Caki2 (cell line): ENCODE measurements at regions not wholly inside any gene's neighbourhood (a gene's known extent, or its start where the extent isn't known, plus 50 kb on each side); places are given as distances from the start of the nearest gene placed in this dataset.
"Not testable (repeated sequence)": the region's sequence is repeated elsewhere in the genome, so short reads cannot be mapped to it uniquely, and the experiment has no call there.

ENCODE experiments used
- DNase-seq: peaks from one replicate; pipeline ENCODE4 v3.0.0-alpha.2; 2015; ENCODE audit warnings: low read depth
- in situ Hi-C: cut with HindIII; loops from 2 replicates; pipeline ENCODE4 v1.10.0; 2016; ENCODE audit warnings: low sequenced_read_pairs, low pct_unique_long_range_greater_than_20kb, mixed read lengths

GRCh38 chr17:77628035-77628434, 330.5 kb upstream of the TNRC6C start:
- no peak for DNase-seq
- in situ Hi-C loops: no loop called here

DNA sequence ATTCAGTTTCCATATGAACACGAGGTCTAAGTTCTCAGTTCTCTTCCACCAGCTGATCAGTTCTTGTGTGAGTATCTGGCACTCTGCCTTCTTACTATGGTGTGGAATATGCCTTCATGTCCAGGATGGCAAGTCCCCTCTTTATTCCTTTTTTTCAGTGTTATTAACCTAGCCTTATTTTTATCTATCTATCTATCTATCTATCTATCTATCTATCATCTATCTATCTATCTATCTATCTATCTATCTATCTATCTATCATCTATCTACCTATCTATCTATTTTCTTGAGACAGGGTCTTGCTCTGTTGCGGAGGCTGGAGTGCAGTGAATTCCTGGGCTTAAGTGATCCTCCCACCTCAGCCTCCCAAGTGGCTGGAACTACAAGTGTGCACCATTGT, 329.2 kb upstream of the TNRC6C start:
- in situ Hi-C loops, DNase-seq: not testable (repeated sequence)

- in situ Hi-C loops: no loop called here
Observed at GRCh38 chr17:77631307-77631706, 327.2 kb upstream of the TNRC6C start.

GRCh38 chr17:77632619-77633018, 325.9 kb upstream of the TNRC6C start:
- no peak for DNase-seq
- in situ Hi-C loops: no loop called here

More at GRCh38 chr17:77631307-77631706, 327.2 kb upstream of the TNRC6C start:
- no peak for DNase-seq

GRCh38 chr17:77634710-77635109, 323.8 kb upstream of the TNRC6C start:
- DNase-seq: no peak
- in situ Hi-C loops: no loop called here

DNA sequence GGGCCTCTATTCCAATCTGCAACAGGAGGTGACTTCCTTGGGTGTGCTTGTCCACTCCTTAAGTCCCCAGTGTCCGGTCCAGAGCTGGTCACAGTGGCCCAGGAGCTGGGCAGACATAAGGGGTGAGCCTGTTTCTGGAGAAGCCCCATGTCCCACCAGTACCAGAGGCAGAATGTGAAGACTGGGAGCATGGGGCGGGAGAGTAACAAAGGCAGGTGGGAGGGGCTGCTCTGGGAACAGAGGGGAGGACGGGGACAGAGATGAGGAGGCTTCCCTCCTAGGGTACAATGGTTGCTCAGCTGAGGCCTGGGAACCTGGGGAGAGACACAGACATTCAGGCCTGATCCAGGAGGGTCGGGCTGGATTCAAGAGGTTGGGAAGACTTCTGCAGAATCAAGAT, 323.3 kb upstream of the TNRC6C start:
- in situ Hi-C loops: no loop called here
- DNase-seq: no peak

GRCh38 chr17:77635785-77636184, 322.7 kb upstream of the TNRC6C start:
- in situ Hi-C loops, DNase-seq: not testable (repeated sequence)

GRCh38 chr17:77636835-77637817, 321.4 kb upstream of the TNRC6C start:
- in situ Hi-C loops: no loop called here

DNA sequence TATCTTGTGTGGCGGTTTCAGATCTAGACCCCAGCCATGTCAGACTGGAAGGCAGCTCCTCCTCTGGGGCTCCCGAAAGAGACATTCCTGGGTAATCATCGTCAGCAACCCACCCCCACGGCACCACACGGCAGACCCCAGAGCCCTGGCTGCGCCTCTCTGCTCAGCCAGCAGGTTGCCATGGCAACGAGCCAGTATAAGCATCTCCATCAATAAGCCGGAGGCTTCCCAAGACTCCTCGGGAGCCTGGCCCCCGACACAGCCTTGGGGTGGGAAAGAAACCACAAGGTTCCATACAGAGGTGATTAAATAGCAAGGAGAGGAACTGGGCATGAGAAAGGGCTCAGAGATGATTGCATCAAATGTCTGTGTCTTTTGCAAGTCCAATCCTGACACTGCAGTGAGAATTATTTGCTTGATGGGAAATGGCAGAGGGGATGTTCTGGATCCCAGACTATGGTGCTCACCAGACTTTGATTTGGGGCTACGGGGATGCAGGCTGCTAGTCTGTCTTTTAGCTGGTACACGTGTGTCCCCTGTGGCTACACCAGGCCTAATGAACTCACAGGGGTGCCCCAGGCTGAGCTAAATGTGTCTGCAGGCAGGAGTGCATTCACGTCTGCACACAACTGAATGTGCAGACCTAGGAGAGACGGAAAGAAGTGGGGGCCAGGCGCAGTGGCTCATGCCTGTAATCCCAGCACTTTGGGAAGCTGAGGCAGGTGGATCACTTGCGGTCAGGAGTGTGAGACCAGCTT, 320.5 kb upstream of the TNRC6C start:
- no peak for DNase-seq
- in situ Hi-C loops: no loop called here

More at GRCh38 chr17:77636835-77637817, 321.4 kb upstream of the TNRC6C start:
- no peak for DNase-seq

- in situ Hi-C loops: no loop called here
- DNase-seq: no peak
Observed at GRCh38 chr17:77640252-77640651, 318.3 kb upstream of the TNRC6C start.

GRCh38 chr17:77640916-77641605, 317.4 kb upstream of the TNRC6C start:
- in situ Hi-C loops: no loop called here

DNA sequence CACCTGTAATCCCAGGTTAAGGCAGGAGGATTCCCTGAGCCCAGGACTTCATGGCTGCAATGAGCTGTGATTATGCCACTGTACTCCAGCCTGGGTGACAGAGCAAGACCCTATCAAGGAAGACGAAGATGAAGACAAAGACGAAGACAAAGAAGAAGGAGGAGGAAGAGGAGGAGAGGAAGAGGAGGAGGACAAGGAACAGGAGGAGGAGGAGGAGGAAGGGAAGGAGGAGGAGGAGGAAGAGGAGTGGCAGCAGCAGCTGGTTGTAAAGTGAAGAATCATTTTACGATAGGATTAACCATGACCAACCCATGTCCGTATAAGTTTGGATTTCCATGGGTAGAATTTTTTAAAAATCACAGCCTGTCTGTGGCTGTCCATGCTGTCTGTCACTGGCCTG, 316.8 kb upstream of the TNRC6C start:
- in situ Hi-C loops: no loop called here
- DNase-seq: no peak

More at GRCh38 chr17:77640916-77641605, 317.4 kb upstream of the TNRC6C start:
- no peak for DNase-seq

DNA sequence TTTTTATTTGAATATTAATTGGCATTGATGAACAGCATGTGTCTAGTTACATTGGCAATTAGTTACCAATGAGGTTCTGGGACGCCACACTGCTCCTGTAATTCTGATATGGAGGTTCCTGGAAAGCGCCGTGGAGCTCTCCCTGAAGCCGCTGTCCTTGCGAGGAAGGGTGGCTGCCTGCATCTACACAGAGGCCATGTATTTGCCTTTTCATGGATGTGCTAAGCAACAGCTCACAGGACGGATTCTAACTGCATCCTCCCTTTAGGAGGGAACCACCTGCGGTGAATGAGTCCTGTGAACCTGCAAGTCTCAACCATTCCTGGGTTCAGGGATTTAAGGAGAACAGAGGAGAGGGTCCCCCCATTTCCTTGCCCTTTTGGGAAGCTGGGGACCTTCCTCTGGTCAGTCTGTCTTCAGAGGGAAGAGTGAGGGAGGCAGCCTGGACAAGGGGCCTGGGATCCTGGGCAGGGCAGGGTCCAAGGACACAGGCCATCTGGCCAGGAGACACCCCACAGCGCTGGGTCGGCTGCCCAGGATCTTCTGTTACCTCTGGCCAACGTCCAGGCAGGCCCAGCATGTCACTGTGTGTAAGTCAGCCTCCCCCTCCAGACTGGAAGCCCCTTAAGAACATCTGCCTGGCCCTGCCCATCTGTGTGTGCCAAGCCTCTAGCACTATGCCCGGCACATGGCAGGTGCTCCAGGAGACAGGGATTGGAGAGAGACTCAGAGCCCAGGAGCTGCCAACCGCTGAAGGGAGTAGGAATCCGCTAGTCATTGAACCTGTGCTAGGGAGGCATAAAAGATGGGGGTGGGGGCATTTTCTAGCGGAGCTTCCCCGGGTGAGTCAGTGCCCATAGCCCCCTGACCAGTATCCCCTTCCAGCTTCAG, 314.1 kb upstream of the TNRC6C start:
- no peak for DNase-seq
- in situ Hi-C loops: no loop called here

GRCh38 chr17:77645072-77646045, 313.1 kb upstream of the TNRC6C start:
- DNase-seq: no peak
- in situ Hi-C loops: no loop called here

GRCh38 chr17:77646046-77646430, 312.5 kb upstream of the TNRC6C start:
- DNase-seq: no peak
- in situ Hi-C loops: no loop called here

DNA sequence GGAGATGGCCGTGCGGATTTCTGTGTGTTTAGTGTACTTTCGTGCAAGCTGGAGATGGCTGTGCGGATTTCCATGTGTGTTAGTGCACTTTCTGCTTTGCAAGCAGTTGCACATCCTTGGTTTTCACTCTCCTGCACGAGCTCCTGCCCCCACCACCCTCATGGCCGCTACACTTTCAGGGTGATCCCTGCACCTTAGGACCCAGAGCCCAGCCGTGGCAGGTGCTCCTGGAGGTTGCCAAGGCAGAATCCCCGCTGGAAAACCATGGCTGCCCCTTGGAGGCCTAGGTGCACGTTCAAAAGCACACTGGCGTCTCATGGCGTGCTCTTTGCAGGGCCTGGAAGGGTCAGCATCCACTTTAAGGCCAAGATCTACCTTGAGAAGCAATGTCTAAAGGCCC, 311.0 kb upstream of the TNRC6C start:
- in situ Hi-C loops: no loop called here

More for the DNA sequence above, 311.0 kb upstream of the TNRC6C start:
- DNase-seq: no peak
